Ishikawa (cell line): ENCODE measurements at regions not wholly inside any gene's neighbourhood (a gene's known extent, or its start where the extent isn't known, plus 50 kb on each side); places are given as distances from the start of the nearest gene placed in this dataset.

Experiments used
- CEBPB ChIP-seq: IDR thresholded peaks from 2 replicates; pipeline ENCODE4 v1.6.1; 2012
- CREB1 ChIP-seq: IDR thresholded peaks from 2 replicates; pipeline ENCODE4 v1.6.1; 2012; ENCODE audit warnings: low read depth
- EGR1 ChIP-seq: IDR thresholded peaks from 2 replicates; pipeline ENCODE4 v1.6.1; 2012
- EP300 ChIP-seq: IDR thresholded peaks from 2 replicates; pipeline ENCODE4 v1.6.1; 2012; ENCODE audit warnings: borderline replicate concordance
- FOXM1 ChIP-seq: IDR thresholded peaks from 2 replicates; pipeline ENCODE4 v1.6.1; 2012; ENCODE audit warnings: low read depth, borderline replicate concordance
- TAF1 ChIP-seq: IDR thresholded peaks from 2 replicates; pipeline ENCODE4 v1.6.1; 2012; ENCODE audit warnings: low read depth, mild to moderate bottlenecking
- TEAD4 ChIP-seq: IDR thresholded peaks from 2 replicates; pipeline ENCODE4 v1.6.1; 2012
- ZBTB7A ChIP-seq: IDR thresholded peaks from 2 replicates; pipeline ENCODE4 v1.6.1; 2012; ENCODE audit warnings: low read depth
- TF ChIP-seq, protein P1 (sequence below): IDR thresholded peaks from 2 replicates; pipeline ENCODE4 v1.6.1; 2012
- TF ChIP-seq, protein P2 (sequence below): IDR thresholded peaks from 2 replicates; pipeline ENCODE4 v1.6.1; 2012

DNA sequence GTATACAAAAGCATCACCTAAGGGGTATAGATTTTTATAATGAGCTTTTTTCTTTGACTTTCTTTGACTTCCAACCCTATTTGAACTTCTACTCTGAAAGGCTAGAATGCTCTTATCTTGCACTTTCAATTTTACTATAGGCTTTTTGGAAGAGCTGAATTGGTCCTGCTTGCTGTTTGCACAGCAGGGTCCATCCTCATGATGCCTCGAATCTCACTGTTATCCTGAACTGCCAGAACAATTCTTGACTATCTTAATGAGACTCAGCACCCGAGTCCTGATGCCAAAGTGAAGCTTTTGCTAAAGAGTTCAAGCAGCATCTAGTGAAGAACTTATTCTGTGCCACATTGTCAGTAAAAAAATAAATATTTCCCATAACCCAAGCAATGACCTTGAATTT is 488.3 kb upstream of the ANO5 start:
- TF ChIP-seq, protein P1, sequence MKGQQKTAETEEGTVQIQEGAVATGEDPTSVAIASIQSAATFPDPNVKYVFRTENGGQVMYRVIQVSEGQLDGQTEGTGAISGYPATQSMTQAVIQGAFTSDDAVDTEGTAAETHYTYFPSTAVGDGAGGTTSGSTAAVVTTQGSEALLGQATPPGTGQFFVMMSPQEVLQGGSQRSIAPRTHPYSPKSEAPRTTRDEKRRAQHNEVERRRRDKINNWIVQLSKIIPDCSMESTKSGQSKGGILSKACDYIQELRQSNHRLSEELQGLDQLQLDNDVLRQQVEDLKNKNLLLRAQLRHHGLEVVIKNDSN: no peak
- TF ChIP-seq TAF1 (no peak), FOXM1 (no peak), CREB1 (no peak), EGR1 (no peak), TEAD4 (no peak), CEBPB (no peak), EP300 (no peak), ZBTB7A (no peak)
- TF ChIP-seq, protein P2, sequence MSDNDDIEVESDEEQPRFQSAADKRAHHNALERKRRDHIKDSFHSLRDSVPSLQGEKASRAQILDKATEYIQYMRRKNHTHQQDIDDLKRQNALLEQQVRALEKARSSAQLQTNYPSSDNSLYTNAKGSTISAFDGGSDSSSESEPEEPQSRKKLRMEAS: no peak
